ENCODE measurements at regions not wholly inside any gene's neighbourhood (a gene's known extent, or its start where the extent isn't known, plus 50 kb on each side); places are given as distances from the start of the nearest gene placed in this dataset.

GRCh38 chr5:175808711-175809110 lies 62.7 kb upstream of the CPLX2 start:
- no peak for DNase-seq

- DNase-seq, result no peak
These were observed 61.8 kb upstream of the CPLX2 start for GRCh38 chr5:175809531-175810121.

- DNase-seq, result no peak
These were observed 60.9 kb upstream of the CPLX2 start for GRCh38 chr5:175810457-175810856.

GRCh38 chr5:175811589-175811988 lies 59.8 kb upstream of the CPLX2 start:
- no peak for DNase-seq

- DNase-seq, result no peak
These were observed 57.3 kb upstream of the CPLX2 start for GRCh38 chr5:175813943-175814630.

- no peak for DNase-seq
These were observed 56.7 kb upstream of the CPLX2 start for GRCh38 chr5:175814691-175815090.

- DNase-seq, result no peak
These were observed 56.1 kb upstream of the CPLX2 start for GRCh38 chr5:175815126-175815913.

- no peak for DNase-seq
These were observed 55.0 kb upstream of the CPLX2 start for GRCh38 chr5:175816348-175816747.

- no peak for DNase-seq
These were observed 52.3 kb upstream of the CPLX2 start for GRCh38 chr5:175819090-175819425.

GRCh38 chr5:175820230-175820629 lies 51.1 kb upstream of the CPLX2 start:
- DNase-seq, result no peak

All from MV-4-11 (cell line).